Parathyroid adenoma (tissue), 2 donors: ENCODE measurements at regions not wholly inside any gene's neighbourhood (a gene's known extent, or its start where the extent isn't known, plus 50 kb on each side); places are given as distances from the start of the nearest gene placed in this dataset.

Source experiments
- H2AFZ ChIP-seq: fragments of 300-600 bp; sonication (generic); one replicate; pipeline ENCODE4 v1.7.0; 2017; ENCODE audit warnings: antibody characterized with exemption, mild to moderate bottlenecking
- H3K27ac ChIP-seq: fragments of 300-600 bp; sonication (generic); one replicate; pipeline ENCODE4 v1.7.0; 2017
- H3K27me3 ChIP-seq: fragments of 300-600 bp; sonication (generic); one replicate; pipeline ENCODE4 v1.7.0; 2017; ENCODE audit warnings: low read length; ENCODE audit not compliant: control insufficient read depth, insufficient read depth
- H3K36me3 ChIP-seq: fragments of 300-600 bp; sonication (generic); one replicate; pipeline ENCODE4 v1.7.0; 2017; ENCODE audit warnings: low read length; ENCODE audit not compliant: control insufficient read depth, insufficient read depth
- H3K4me1 ChIP-seq: fragments of 300-600 bp; sonication (generic); one replicate; pipeline ENCODE4 v1.7.0; 2017; ENCODE audit warnings: control low read depth
- H3K4me2 ChIP-seq: fragments of 300-600 bp; sonication (generic); one replicate; pipeline ENCODE4 v1.7.0; 2017; ENCODE audit warnings: low read length
- H3K4me3 ChIP-seq: fragments of 300-600 bp; sonication (generic); one replicate; pipeline ENCODE4 v1.7.0; 2017; ENCODE audit warnings: low read depth, low read length
- H3K79me2 ChIP-seq: fragments of 300-600 bp; sonication (generic); one replicate; pipeline ENCODE4 v1.7.0; 2017; ENCODE audit warnings: control low read depth
- H3K9ac ChIP-seq: fragments of 300-600 bp; sonication (generic); one replicate; pipeline ENCODE4 v1.7.0; 2017; ENCODE audit warnings: mild to moderate bottlenecking
- H3K9me3 ChIP-seq: fragments of 300-600 bp; sonication (generic); one replicate; pipeline ENCODE4 v1.7.0; 2017; ENCODE audit warnings: low read length; ENCODE audit not compliant: control insufficient read depth
- TF ChIP-seq, protein P1 (sequence below): fragments of 300-600 bp; sonication (generic); IDR thresholded peaks from one replicate; pipeline ENCODE4 v1.7.0; 2017; ENCODE audit warnings: antibody characterized with exemption, mild to moderate bottlenecking
- donor health status: primary hyperparathyroidism.

- H3K9ac ChIP-seq = no peak overlapping the region
- H3K27me3 ChIP-seq = no peaks in the 10 kb centered on the region
- no peaks in the 10 kb centered on the region for H3K79me2 ChIP-seq
- no peak overlapping the region for H3K4me2 ChIP-seq
- no peaks in the 10 kb centered on the region for H3K9me3 ChIP-seq
- TF ChIP-seq, protein P1, sequence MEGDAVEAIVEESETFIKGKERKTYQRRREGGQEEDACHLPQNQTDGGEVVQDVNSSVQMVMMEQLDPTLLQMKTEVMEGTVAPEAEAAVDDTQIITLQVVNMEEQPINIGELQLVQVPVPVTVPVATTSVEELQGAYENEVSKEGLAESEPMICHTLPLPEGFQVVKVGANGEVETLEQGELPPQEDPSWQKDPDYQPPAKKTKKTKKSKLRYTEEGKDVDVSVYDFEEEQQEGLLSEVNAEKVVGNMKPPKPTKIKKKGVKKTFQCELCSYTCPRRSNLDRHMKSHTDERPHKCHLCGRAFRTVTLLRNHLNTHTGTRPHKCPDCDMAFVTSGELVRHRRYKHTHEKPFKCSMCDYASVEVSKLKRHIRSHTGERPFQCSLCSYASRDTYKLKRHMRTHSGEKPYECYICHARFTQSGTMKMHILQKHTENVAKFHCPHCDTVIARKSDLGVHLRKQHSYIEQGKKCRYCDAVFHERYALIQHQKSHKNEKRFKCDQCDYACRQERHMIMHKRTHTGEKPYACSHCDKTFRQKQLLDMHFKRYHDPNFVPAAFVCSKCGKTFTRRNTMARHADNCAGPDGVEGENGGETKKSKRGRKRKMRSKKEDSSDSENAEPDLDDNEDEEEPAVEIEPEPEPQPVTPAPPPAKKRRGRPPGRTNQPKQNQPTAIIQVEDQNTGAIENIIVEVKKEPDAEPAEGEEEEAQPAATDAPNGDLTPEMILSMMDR = no peak
- no peak overlapping the region for H2AFZ ChIP-seq
- no peaks in the 10 kb centered on the region for H3K36me3 ChIP-seq
- H3K27ac ChIP-seq = no peak overlapping the region
- no peak overlapping the region for H3K4me3 ChIP-seq
- no peaks in the 10 kb centered on the region for H3K4me1 ChIP-seq
These were observed 208.1 kb downstream of the MTX2 start for GRCh38 chr2:176477336-176477735.

DNA sequence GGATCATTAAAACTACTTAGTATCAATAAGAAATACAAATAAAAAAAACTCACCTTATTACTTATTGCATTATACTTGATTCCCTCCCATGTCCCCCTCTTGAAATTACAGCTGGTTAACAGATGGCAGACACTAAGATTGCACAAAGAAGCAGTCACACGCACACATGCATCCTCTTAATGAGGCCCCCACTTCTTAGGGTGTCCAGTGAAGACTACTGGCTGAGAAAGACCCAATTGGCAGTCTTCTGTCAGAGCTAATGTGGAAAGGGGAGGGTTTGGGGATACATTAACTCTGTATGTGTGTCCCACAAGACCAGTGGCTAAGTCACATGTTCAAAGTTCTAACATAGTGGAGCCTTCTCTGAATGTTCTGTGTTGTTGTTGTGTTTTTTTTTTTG, 210.7 kb downstream of the MTX2 start:
- H3K4me1 ChIP-seq = no peaks in the 10 kb centered on the region
- H3K79me2 ChIP-seq = no peaks in the 10 kb centered on the region
- no peak overlapping the region for H3K9ac ChIP-seq
- no peak overlapping the region for H3K4me3 ChIP-seq
- H3K9me3 ChIP-seq = no peaks in the 10 kb centered on the region
- no peaks in the 10 kb centered on the region for H3K27me3 ChIP-seq
- no peak overlapping the region for H3K4me2 ChIP-seq
- TF ChIP-seq, protein P1 = no peak
- no peaks in the 10 kb centered on the region for H3K36me3 ChIP-seq
- no peak overlapping the region for H2AFZ ChIP-seq
- no peak overlapping the region for H3K27ac ChIP-seq

DNA sequence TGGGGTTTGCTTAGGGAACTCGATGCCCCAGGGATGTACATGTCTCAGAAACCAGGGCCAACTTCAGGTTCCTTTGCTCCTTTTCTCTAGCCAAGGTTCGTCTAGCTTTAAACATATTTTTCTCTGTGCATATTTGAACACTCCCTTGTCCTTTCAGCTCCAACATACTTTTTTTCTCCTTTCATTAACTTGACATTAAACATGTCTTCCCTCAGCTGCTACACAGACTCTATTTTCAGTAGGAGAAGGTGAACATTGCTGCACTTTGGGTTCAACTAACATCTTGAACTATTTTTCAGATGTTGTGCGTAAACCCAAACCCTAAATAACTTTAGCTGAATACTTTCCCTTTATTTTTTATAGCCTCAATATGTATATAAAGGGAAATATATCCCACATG, 212.9 kb downstream of the MTX2 start:
- Histone ChIP-seq H3K79me2 (no peaks in the 10 kb centered on the region), H3K9ac (no peak overlapping the region), H3K27me3 (no peaks in the 10 kb centered on the region), H3K4me2 (no peak overlapping the region), H3K4me1 (no peaks in the 10 kb centered on the region), H3K36me3 (no peaks in the 10 kb centered on the region), H3K27ac (no peak overlapping the region), H2AFZ (no peak overlapping the region), H3K9me3 (no peaks in the 10 kb centered on the region), H3K4me3 (no peak overlapping the region)
- TF ChIP-seq, protein P1 = no peak

DNA sequence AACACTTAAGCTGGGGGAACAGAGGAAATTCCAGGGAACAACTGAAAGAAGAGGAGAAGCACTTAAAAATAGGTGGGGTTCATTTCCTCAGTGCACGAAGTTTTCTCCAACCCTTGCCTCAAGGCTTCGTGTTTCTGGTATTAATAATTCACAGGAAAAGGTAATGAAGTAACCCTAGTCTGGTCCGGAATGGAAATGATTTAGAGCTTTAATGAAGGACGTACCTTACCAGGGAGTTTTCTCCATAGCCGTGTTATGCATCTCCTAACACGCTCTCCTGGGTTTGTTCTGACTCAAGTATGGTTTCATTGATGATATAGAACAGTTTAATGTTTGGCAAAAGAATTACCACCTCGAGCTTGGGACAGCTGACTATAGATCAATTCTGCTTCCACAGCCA, 214.2 kb downstream of the MTX2 start:
- no peak overlapping the region for H3K27ac ChIP-seq
- no peaks in the 10 kb centered on the region for H3K4me1 ChIP-seq
- no peak overlapping the region for H3K9ac ChIP-seq
- H3K4me3 ChIP-seq = no peak overlapping the region
- no peak overlapping the region for H2AFZ ChIP-seq
- TF ChIP-seq, protein P1 = no peak
- no peaks in the 10 kb centered on the region for H3K36me3 ChIP-seq
- H3K27me3 ChIP-seq = no peaks in the 10 kb centered on the region
- H3K4me2 ChIP-seq = no peak overlapping the region
- H3K79me2 ChIP-seq = no peaks in the 10 kb centered on the region
- H3K9me3 ChIP-seq = no peaks in the 10 kb centered on the region

GRCh38 chr2:176483901-176484568, 214.8 kb downstream of the MTX2 start:
- Histone ChIP-seq H2AFZ (no peak overlapping the region), H3K9ac (no peak overlapping the region), H3K27ac (no peak overlapping the region), H3K79me2 (no peaks in the 10 kb centered on the region), H3K4me3 (no peak overlapping the region), H3K4me1 (no peaks in the 10 kb centered on the region), H3K4me2 (no peak overlapping the region), H3K27me3 (no peaks in the 10 kb centered on the region), H3K36me3 (no peaks in the 10 kb centered on the region), H3K9me3 (no peaks in the 10 kb centered on the region)
- TF ChIP-seq, protein P1 = no peak
